Heart right ventricle (tissue), 16 donors: ENCODE measurements at regions not wholly inside any gene's neighbourhood (a gene's known extent, or its start where the extent isn't known, plus 50 kb on each side); places are given as distances from the start of the nearest gene placed in this dataset.

Source experiments
- ATAC-seq, 8 donors: fragments of 200-7000 bp; cut with Tn5 transposase; one replicate each; pipeline ENCODE4 v1.9.1; 2020; ENCODE audit warnings: mild to moderate bottlenecking in 8 of 8, moderate library complexity in 8 of 8, moderate number of reproducible peaks in 1 of 8
- DNase-seq, 2 donors: peaks; one replicate each; pipeline ENCODE4 v3.0.0-alpha.2; 2020
- H3K27ac ChIP-seq, 10 donors: fragments of 200-600 bp; sonication (generic) in 2 of 10; one replicate each; pipeline versions ENCODE4 v1.5.0 to v1.8.0; 2020 to 2022; ENCODE audit warnings: mild to moderate bottlenecking in 3 of 10
- H3K27me3 ChIP-seq, 7 donors: fragments of 200-600 bp; one replicate each; pipeline ENCODE4 v1.8.0; 2021 to 2022; ENCODE audit warnings: mild to moderate bottlenecking in 2 of 7
- H3K36me3 ChIP-seq, 9 donors: fragments of 200-600 bp; sonication (generic) in 1 of 9; one replicate each; pipeline versions ENCODE4 v1.5.0 to v1.8.0; 2020 to 2022; ENCODE audit warnings: mild to moderate bottlenecking in 2 of 9
- H3K4me1 ChIP-seq, 9 donors: fragments of 200-600 bp; sonication (generic) in 1 of 9; one replicate each; pipeline versions ENCODE4 v1.5.0 to v1.8.0; 2020 to 2022; ENCODE audit warnings: mild to moderate bottlenecking in 4 of 9
- H3K4me3 ChIP-seq, 10 donors: fragments of 200-600 bp; sonication (generic) in 2 of 10; one replicate each; pipeline versions ENCODE4 v1.5.0 to v1.8.0; 2020 to 2022; ENCODE audit warnings: mild to moderate bottlenecking in 7 of 10, moderate library complexity in 2 of 10
- H3K9me3 ChIP-seq, 11 donors: fragments of 200-600 bp in 10 of 11; sonication (generic) in 2 of 11; one replicate each; pipeline versions ENCODE4 v1.5.0 to v1.8.0; 2013 to 2022; ENCODE audit warnings: mild to moderate bottlenecking in 2 of 11, control low read depth in 1 of 11, moderate library complexity in 1 of 11
- WGBS, 2 donors: extraction: QIAGEN DNeasy Blood & Tissue Kit; methylation state at CpG; one replicate each; pipeline ENCODE4 v1.1.7; 2013; ENCODE audit warnings: inconsistent platforms in 1 of 2; 5-methylcytosine and 5-hydroxymethylcytosine counted together
- intact Hi-C, 10 donors: fragments of 100-400 bp; cut with DNase I; formaldehyde crosslinking; loops; one replicate each; pipeline versions ENCODE4 v1.11.1 to v1.14.2; 2022
- TF ChIP-seq, protein P1 (sequence below), 9 donors: fragments of 200-600 bp; sonication (generic) in 2 of 9; IDR thresholded peaks; one replicate each; pipeline versions ENCODE4 v1.5.0 to v1.8.0; 2021 to 2022; ENCODE audit warnings: antibody characterized with exemption in 9 of 9, mild to moderate bottlenecking in 5 of 9, moderate library complexity in 1 of 9
- donor health status: Arrhythmogenic right ventricular cardiomyopathy.
- donor health status: ischemic (EF 13 %, LVEDD 7.1; RV severe dilation, severe dysfunction).
- donor health status: healthy with polysubstance abuse.
- donor health status: DM: no; HTN: yes; CAD: no.
- donor health status: DM: no; HTN: no; CAD: no.
- donor health status: ischemic (EF 25% LVEDD 6.9; RV normal size, moderate dysfunction).
- donor health status: ischemic (EF 25% LVEDD 5.7; RV mildly dilated, moderate dysfunction).
- donor health status: healthy.
- donor health status: DM: yes; HTN: yes; CAD: no.
- donor health status: Ischemic cardiomyopathy.
- donor health status: ischemic (EF 35%, LVEDD 5.7; RV mildly dilated, moderate dysfunction).
- donor health status: nonischemic (EF 11% LVEDD 7.7; RV severe dilation, severe dysfunction).
- donor health status: DM: yes; HTN: yes; CAD: no.
- donor health status: PGD.
- donor health status: ischemic (EF 29% LVEDD 5.4; RV normal size, mild dysfunction).
- donor health status: nonischemic (EF 23%, LVEDD 6.1; RV moderate dilation, normal function).

DNA sequence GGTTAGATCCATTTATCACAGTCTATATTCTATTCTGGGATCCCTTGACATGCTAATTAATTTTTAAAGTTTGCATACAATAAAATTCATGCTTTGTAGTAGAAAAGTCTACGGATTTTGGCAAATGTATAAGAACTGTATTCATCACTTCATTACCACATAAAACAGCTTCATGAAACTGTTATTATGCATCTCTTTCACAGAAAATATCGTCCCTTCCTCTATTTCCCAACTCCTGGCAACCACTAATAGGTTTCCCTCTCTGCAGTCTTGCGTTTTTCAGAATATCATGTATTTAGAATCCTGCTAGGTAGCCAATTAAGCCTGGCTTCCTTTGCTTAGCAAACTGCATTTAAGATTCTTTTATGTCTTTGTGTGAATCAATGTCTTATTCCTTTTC lies 441.3 kb upstream of the RGS17 start:
- TF ChIP-seq, protein P1, sequence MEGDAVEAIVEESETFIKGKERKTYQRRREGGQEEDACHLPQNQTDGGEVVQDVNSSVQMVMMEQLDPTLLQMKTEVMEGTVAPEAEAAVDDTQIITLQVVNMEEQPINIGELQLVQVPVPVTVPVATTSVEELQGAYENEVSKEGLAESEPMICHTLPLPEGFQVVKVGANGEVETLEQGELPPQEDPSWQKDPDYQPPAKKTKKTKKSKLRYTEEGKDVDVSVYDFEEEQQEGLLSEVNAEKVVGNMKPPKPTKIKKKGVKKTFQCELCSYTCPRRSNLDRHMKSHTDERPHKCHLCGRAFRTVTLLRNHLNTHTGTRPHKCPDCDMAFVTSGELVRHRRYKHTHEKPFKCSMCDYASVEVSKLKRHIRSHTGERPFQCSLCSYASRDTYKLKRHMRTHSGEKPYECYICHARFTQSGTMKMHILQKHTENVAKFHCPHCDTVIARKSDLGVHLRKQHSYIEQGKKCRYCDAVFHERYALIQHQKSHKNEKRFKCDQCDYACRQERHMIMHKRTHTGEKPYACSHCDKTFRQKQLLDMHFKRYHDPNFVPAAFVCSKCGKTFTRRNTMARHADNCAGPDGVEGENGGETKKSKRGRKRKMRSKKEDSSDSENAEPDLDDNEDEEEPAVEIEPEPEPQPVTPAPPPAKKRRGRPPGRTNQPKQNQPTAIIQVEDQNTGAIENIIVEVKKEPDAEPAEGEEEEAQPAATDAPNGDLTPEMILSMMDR (IDR thresholded peaks at IDR 0.05): no peak
- ATAC-seq (no peak), DNase-seq (no peak)
- no peak overlapping the region for H3K4me3 ChIP-seq
- no peaks in the 10 kb centered on the region for H3K9me3 ChIP-seq
- H3K36me3 ChIP-seq: no peaks in the 10 kb centered on the region
- no peaks in the 10 kb centered on the region for H3K27me3 ChIP-seq
- no peaks in the 10 kb centered on the region for H3K4me1 ChIP-seq
- H3K27ac ChIP-seq: no peak overlapping the region
- intact Hi-C loops: no loop called here
- WGBS, 2 donors: 82 to 88% methylated on average over 3 of the region's 3 CpGs

DNA sequence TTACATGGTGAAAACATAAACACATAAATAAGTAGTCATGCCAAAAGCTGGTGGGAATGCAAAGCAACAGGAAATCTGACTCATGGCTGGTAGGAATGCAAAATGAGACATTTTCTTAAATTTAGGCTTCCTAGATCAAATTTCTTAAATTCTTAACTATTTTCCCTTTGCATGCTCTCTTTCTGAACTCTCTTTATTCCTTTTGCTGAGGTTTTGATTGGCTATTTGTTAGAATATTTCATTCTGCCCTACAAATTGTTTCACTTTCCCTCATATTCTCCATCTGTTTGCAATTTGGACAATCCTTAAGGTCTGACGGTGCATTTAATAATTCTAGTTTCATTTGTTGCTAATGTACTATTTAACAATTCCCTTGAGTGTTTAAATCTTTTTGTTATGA lies 437.5 kb upstream of the RGS17 start:
- Histone ChIP-seq H3K4me1 (peaks cover 0 to 13% (median 0%) of the 10 kb centered on the region in 9 donors), H3K36me3 (no peaks in the 10 kb centered on the region), H3K27ac (no peak overlapping the region), H3K9me3 (no peaks in the 10 kb centered on the region), H3K27me3 (no peaks in the 10 kb centered on the region), H3K4me3 (no peak overlapping the region)
- WGBS, 2 donors: 52 to 67% methylated on average over 1 of the region's 1 CpG
- DNase-seq: no peak
- intact Hi-C loops: no loop called here
- ATAC-seq: no peak
- TF ChIP-seq, protein P1 (IDR thresholded peaks at IDR 0.05): no peak

DNA sequence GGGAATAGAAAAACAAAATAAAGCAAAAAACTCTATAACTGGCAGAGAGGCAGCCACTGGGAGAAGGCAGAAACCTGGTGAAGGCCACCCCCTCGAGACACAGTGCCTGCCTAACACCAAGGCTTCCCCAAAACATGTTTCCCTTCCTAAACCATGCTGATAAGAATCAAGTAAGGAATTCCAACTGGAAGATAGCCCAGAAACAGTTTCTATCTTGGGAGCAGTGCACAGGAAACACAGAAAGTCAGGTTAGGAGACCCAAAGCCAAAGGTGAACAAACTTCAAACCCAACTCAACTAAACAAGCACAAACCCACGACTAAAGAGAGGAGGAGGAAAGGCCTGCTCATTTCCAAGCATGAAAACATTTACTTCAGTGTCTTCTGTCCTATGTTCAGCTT lies 433.7 kb upstream of the RGS17 start:
- WGBS, 2 donors: 37 to 48% methylated on average over 2 of the region's 2 CpGs
- H3K27ac ChIP-seq: no peak overlapping the region

DNA sequence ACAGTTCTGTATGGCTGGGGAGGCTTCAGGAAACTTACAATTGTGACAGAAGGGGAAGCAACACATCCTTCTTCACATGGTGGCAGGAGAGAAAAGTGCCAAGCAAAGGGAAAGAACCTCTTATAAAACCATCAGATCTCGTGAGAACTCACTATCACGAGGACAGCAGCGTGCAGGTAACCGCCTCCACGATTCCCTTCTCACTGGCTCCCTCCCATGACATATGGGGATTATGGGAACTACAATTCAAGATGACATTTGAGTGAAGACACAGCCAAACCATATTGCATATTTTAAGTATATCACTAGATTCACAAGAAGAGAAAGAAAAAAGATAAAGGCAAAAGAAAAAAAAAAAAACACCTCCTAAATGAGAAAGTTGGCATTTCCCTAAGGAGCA lies 431.9 kb upstream of the RGS17 start:
- ATAC-seq (no peak), DNase-seq (no peak)
- peaks cover 0 to 13% (median 0%) of the 10 kb centered on the region in 9 donors for H3K4me1 ChIP-seq
- no peak overlapping the region for H3K27ac ChIP-seq
- H3K36me3 ChIP-seq: no peaks in the 10 kb centered on the region
- intact Hi-C loops: no loop called here
- WGBS, 2 donors: 87 to 89% methylated on average over 5 of the region's 5 CpGs
- H3K4me3 ChIP-seq: no peak overlapping the region
- TF ChIP-seq, protein P1 (IDR thresholded peaks at IDR 0.05): no peak
- no peaks in the 10 kb centered on the region for H3K9me3 ChIP-seq
- H3K27me3 ChIP-seq: no peaks in the 10 kb centered on the region

More for the DNA sequence above, 433.7 kb upstream of the RGS17 start:
- TF ChIP-seq, protein P1 (IDR thresholded peaks at IDR 0.05): no peak
- ATAC-seq: peak in 6 of 8 donors; percentile 38 to 75 (median 58)
- intact Hi-C loops: no loop called here
- Histone ChIP-seq H3K27me3 (no peaks in the 10 kb centered on the region), H3K4me3 (no peak overlapping the region), H3K4me1 (peaks cover 0 to 13% (median 0%) of the 10 kb centered on the region in 9 donors), H3K9me3 (no peaks in the 10 kb centered on the region), H3K36me3 (no peaks in the 10 kb centered on the region)
- peak in 1 of 2 donors; percentile 3 for DNase-seq
